ENCODE measurements at regions not wholly inside any gene's neighbourhood (a gene's known extent, or its start where the extent isn't known, plus 50 kb on each side); places are given as distances from the start of the nearest gene placed in this dataset.
"Not testable (repeated sequence)": the region's sequence is repeated elsewhere in the genome, so short reads cannot be mapped to it uniquely, and the experiment has no call there.

DNA sequence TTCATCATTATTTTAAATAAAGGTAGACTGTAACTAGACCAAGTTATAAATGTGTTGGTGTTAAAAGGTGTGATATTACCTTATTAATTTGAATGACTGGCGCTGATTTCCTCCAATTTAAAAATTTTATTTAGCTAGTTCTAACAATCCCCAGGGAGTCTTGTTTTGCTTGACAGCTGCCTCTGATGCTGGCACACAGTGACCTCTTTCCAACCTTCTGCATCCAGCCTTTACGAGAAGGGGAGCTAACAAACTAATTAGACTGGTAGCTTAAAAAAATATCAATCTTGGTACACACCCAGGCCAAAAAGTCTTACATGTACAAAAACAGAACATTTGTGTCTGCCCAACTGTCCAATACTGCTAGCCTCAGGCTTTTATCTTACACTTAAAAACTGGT is 51.8 kb upstream of the ENPEP start:
- DNase-seq (ENCODE audit: low read depth): no peak

DNA sequence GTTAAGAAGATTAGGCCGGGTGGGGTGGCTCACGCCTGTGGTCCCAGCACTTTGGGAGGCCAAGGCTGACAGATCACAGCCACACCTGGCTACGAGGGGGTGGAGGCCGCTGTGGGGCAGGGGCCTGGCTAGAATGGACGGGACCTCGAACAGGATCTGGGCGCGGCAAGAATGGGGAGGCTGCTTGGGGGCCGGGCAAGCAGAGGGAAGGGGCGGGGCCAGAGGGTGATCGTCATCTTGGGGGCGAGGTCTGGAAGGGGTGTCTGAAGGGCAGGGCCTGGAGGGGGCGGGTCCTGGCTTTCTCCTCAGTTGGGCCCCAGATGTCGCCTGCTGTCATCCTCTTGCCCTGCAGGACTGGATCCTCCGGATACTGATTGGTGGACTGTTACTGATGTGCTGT is 57.3 kb upstream of the ENPEP start:
- no peak for DNase-seq (ENCODE audit: low read depth)

DNA sequence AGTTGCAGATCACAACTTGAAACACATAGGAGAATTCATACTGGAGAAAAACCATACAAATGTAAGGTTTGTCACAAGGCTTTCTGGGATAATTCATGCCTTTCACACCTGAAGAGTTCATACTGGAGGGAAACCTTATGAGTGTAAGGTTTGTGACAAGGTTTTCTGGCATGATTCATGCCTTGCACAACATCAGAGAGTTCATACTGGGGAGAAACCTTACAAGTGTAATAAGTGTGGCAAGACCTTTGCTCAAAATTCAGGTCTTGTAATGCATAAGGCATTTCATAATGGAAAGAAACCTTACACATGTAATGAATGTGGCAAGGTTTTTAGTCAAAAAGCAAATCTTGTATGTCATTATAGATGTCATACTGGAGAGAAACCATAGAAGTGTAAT is 58.8 kb upstream of the ENPEP start:
- no peak for DNase-seq (ENCODE audit: low read depth)

DNA sequence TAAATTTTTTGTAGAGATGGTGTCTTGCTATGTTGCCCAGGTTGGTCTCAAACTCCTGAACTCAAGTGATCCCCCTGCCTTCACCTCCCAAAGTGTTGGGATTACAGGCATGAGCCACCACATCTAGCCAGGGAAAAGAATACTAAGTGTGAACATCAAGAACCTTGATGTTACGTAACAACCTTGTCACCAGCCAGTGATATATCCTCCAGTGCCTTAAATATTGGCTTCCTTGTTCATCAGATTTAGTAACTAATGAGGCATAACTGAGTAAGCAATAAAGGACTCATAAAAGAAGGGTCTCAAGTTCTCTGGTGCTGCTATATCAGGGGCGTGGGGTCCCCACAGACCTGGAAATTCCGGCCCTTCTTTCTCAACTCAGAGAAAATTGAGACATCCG is 60.5 kb upstream of the ENPEP start:
- DNase-seq (ENCODE audit: low read depth): no peak

GRCh38 chr4:110415041-110415440 is 60.9 kb upstream of the ENPEP start:
- DNase-seq (ENCODE audit: low read depth): no peak

DNA sequence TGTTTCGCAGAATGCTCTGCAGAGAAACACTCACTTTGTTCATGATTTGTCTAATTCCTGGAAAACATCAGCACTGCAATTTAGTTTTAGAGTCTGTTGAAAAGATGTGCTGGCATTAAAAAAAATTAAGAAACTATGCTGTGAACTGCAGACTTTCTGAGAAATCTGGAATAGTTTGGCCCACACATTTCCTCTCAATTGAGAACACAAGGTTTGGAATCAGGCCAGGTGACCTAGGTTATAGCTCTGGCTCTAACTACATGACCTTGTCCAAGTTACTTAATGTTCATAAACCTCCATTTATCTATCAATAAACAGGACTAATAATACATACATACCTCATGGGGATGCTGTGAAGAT is 61.4 kb upstream of the ENPEP start:
- DNase-seq (ENCODE audit: low read depth): no peak

GRCh38 chr4:110413807-110414560 is 62.0 kb upstream of the ENPEP start:
- not testable (repeated sequence) for DNase-seq (ENCODE audit: low read depth)

GRCh38 chr4:110412354-110413065 is 63.4 kb upstream of the ENPEP start:
- DNase-seq (ENCODE audit: low read depth): no peak

GRCh38 chr4:110411574-110412011 is 64.4 kb upstream of the ENPEP start:
- no peak for DNase-seq (ENCODE audit: low read depth)

DNA sequence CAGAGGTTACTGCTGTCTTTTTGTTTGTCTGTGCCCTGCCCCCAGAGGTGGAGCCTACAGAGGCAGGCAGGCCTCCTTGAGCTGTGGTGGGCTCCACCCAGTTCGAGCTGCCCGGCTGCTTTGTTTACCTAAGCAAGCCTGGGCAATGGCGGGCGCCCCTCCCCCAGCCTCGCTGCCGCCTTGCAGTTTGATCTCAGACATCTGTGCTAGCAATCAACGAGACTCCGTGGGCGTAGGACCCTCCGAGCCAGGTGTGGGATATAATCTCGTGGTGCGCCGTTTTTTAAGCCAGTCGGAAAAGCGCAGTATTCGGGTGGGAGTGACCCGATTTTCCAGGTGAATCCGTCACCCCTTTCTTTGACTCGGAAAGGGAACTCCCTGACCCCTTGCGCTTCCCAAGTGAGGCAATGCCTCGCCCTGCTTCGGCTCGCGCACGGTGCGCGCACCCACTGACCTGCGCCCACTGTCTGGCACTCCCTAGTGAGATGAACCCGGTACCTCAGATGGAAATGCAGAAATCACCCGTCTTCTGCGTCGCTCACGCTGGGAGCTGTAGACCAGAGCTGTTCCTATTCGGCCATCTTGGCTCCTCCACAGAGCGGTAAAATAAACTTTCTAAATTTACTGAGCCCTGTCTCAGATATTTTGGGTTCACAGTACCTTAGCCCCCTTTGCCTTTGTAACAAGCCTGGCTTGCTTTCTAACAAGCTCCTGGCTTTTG is 64.9 kb upstream of the ENPEP start:
- DNase-seq (ENCODE audit: low read depth): not testable (repeated sequence)

GRCh38 chr4:110400086-110400485 is 75.9 kb upstream of the ENPEP start:
- no peak for DNase-seq (ENCODE audit: low read depth)

DNA sequence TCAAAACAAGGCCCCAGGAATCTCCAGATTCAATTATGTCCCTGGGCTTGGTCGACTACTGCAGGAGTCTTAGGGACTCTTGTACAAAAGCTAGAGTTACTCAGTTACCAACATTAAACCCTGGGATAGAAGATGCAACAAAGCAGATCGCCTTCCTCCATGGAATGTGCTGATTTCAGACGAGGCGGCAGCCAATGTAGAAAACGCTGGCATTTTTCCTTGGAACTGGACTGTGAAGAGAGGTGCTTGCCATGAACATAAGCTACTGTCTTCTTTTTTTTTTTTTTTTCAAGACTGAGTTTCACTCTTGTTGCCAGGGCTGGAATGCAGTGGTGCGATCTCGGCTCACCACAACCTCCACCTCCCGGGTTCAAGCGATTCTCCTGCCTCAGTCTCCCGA is 76.9 kb upstream of the ENPEP start:
- not testable (repeated sequence) for DNase-seq (ENCODE audit: low read depth)

GRCh38 chr4:110396963-110397362 is 79.0 kb upstream of the ENPEP start:
- no peak for DNase-seq (ENCODE audit: low read depth)

DNA sequence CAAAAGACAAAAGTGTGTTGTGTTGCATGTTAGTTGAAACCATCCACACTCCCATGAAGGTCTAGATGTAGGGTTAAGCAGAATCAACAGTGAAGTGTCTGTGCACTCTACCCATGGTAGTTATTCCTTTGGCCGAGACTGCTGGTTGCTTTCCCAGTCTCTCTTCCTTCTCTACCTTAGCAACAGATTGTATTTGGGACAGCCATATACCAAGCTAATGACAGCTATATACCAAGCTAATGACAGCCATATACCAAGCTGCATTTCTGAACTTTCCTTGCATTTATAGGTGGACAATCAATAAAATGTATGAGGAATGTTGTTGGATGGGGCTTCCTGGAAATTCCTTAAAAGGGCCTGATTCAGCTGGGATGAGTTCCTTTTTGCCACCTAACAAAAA is 80.5 kb upstream of the ENPEP start:
- DNase-seq (ENCODE audit: low read depth): no peak

DNA sequence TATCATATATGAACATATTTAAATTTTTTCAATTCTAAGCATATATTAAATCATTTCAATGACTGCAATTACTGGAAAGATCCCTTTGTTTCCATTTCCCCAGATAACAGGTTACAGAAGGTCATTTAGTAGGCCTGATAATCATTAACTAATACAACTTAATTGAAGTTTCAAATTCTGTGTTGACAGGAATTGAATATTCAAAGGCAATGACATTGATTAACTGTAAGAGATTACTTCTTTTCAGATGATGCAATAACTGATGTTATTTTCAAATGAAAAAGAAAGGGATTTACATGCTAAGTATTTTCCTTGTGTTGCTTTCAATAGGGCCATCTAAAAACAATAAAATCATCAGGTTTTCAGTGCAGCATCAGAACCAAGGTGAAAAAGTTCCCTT is 81.1 kb upstream of the ENPEP start:
- DNase-seq (ENCODE audit: low read depth): no peak

DNA sequence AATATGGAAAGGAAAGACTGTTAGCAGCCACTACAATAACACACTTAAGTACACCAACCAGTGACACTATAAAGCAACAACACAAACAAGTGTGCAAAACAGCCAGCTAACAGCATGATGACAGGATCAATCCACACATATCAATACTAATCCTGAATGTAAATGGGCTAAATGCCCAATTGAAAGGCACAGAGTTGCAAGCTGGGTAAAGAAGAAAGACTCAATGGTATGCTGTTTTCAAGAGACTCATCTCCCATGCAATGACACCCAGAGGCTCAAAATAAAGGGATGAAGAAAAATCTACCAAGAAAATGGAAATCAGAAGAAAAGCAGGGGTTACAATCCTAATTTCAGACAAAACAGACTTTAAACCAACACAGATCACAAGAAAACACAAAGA is 94.2 kb upstream of the ENPEP start:
- DNase-seq (ENCODE audit: low read depth): no peak

GRCh38 chr4:110372485-110372884 is 103.5 kb upstream of the ENPEP start:
- DNase-seq (ENCODE audit: low read depth): no peak

DNA sequence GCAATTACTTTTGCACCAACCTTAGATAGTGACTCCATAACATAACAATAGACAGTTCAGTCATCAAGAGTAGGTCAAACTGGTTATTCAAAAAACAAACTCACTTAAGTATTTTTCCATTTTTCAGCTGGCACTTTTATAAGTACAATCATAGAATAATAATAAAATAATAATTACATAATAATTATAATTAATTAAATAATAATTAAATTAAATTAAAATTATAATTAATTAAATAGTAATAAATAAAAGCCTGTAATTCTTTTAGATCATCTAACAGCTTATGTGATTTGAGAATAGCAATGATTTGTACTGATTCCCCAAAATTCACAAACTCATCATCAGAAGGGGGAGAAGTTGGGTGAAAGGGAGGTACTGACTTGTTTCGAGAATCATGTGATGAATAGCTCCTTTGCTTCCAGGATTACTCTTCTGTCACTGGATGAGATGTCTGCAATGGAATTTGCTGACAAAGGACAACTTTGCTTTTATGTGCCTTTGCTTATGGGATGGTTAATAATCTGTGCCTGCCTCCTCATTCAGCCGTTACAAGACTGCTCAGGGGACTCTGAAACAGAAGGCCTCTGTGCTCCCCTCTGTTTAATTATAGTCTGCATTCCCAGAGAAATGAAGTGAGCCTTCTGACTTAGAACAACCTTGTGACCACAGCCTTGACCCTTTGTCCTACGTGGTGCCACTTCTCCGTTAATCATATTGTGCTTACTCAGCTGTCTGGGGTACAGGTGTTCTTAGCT is 104.8 kb upstream of the ENPEP start:
- no peak for DNase-seq (ENCODE audit: low read depth)

- DNase-seq (ENCODE audit: low read depth): no peak
Observed at GRCh38 chr4:110368409-110368808, 107.5 kb upstream of the ENPEP start.

DNA sequence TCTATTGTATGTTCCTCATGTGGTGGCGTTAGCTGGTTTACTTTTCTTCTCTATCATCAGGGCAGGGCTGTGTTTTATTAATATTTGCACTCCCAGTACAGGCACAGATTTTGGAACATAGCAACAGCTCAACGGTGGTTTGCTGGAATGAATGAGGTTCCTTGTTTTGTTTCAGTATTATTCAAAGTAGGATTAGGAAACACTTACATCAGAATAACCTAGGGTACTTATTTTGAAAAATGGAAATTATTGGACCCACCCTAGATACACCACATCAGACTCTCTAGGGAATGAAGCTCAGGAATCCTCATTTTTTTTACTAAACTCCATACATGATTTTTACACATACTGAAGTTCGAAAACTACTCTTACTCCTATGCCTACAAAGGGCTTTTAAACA is 108.8 kb upstream of the ENPEP start:
- no peak for DNase-seq (ENCODE audit: low read depth)

DNA sequence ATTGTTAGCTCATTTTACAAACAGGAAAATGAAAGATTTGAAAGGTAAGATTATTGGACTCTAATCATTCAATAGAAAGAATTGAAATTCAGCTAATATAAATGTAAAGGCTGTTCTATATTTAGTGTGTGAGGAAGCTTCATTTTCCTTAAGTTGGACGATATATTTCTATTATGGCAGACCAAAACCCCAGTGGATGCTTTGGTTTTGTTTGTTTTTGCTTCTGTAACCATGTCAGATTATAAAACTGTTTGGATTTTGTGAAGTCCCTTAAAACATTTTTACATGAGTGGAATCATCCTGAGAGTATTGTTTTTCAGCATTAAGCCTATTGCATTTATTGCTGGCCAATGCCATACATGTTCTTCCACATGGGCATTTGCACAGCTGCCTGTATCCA is 110.2 kb upstream of the ENPEP start:
- DNase-seq (ENCODE audit: low read depth): no peak

GRCh38 chr4:110364911-110365520 is 110.9 kb upstream of the ENPEP start:
- no peak for DNase-seq (ENCODE audit: low read depth)

Data from ELR (cell line).